Neural progenitor cell (in vitro differentiated cells): ENCODE measurements at regions not wholly inside any gene's neighbourhood (a gene's known extent, or its start where the extent isn't known, plus 50 kb on each side); places are given as distances from the start of the nearest gene placed in this dataset.

Source experiments
- DNase-seq: peaks from one replicate; pipeline ENCODE4 v3.0.0-alpha.2; 2016; ENCODE audit warnings: low spot score
- H2AFZ ChIP-seq: fragments of 200-600 bp; sonication (generic); replicated peaks from 2 replicates; pipeline ENCODE4 v1.6.1; 2016; ENCODE audit warnings: antibody characterized with exemption
- H3F3A ChIP-seq: fragments of 200-600 bp; sonication (generic); 2 replicates; pipeline ENCODE4 v1.6.1; 2016; ENCODE audit warnings: antibody characterized with exemption, low read depth
- H3K27ac ChIP-seq: fragments of 200-600 bp; sonication (generic); 2 replicates; pipeline ENCODE4 v1.5.1; 2016; ENCODE audit warnings: mild to moderate bottlenecking
- H3K27me3 ChIP-seq: fragments of 200-600 bp; sonication (generic); 2 replicates; pipeline ENCODE4 v1.6.1; 2016; ENCODE audit warnings: mild to moderate bottlenecking, moderate library complexity
- H3K36me3 ChIP-seq: fragments of 200-600 bp; sonication (generic); 2 replicates; pipeline ENCODE4 v1.5.1; 2016
- H3K4me1 ChIP-seq: fragments of 200-600 bp; sonication (generic); 2 replicates; pipeline ENCODE4 v1.6.1; 2016; ENCODE audit warnings: mixed run types
- H3K4me2 ChIP-seq: fragments of 200-600 bp; sonication (generic); 2 replicates; pipeline ENCODE4 v1.6.1; 2016
- H3K4me3 ChIP-seq: fragments of 200-600 bp; sonication (generic); 2 replicates; pipeline ENCODE4 v1.5.1; 2016
- H3K79me2 ChIP-seq: fragments of 200-600 bp; sonication (generic); 2 replicates; pipeline ENCODE4 v1.6.1; 2016; ENCODE audit warnings: low read depth
- H3K9ac ChIP-seq: fragments of 200-600 bp; sonication (generic); 2 replicates; pipeline ENCODE4 v1.6.1; 2016
- H3K9me3 ChIP-seq: fragments of 200-600 bp; sonication (generic); 2 replicates; pipeline ENCODE4 v1.5.1; 2016; ENCODE audit warnings: low read depth
- H4K20me1 ChIP-seq: fragments of 200-600 bp; sonication (generic); 2 replicates; pipeline ENCODE4 v1.6.1; 2016; ENCODE audit warnings: low read depth
- H3K27ac Mint-ChIP-seq: 3 replicates; pipeline ENCODE4 v1.8.0; 2021; ENCODE audit warnings: mixed read lengths
- H3K27me3 Mint-ChIP-seq: 2 replicates; pipeline ENCODE4 v1.8.0; 2022; ENCODE audit warnings: low read depth, mild to moderate bottlenecking, inconsistent platforms, moderate library complexity, mixed read lengths; ENCODE audit not compliant: insufficient read depth
- H3K36me3 Mint-ChIP-seq: 3 replicates; pipeline ENCODE4 v1.8.0; 2021; ENCODE audit warnings: mixed read lengths
- H3K4me1 Mint-ChIP-seq: 3 replicates; pipeline ENCODE4 v1.8.0; 2021; ENCODE audit warnings: mixed read lengths
- H3K4me3 Mint-ChIP-seq: 3 replicates; pipeline ENCODE4 v1.8.0; 2021; ENCODE audit warnings: mild to moderate bottlenecking, moderate library complexity, mixed read lengths
- H3K9me3 Mint-ChIP-seq: 3 replicates; pipeline ENCODE4 v1.8.0; 2020; ENCODE audit warnings: mixed read lengths
- EZH2 ChIP-seq: fragments of 200-600 bp; sonication (generic); IDR thresholded peaks from 2 replicates; pipeline ENCODE4 v1.6.1; 2017; ENCODE audit warnings: antibody characterized with exemption, mild to moderate bottlenecking, moderate library complexity
- EZH2phosphoT487 ChIP-seq: fragments of 200-600 bp; sonication (generic); IDR thresholded peaks from 2 replicates; pipeline ENCODE4 v1.6.1; 2017; ENCODE audit warnings: antibody characterized with exemption
- TF ChIP-seq, protein P1 (sequence below): fragments of 200-600 bp; sonication (generic); IDR thresholded peaks from 2 replicates; pipeline ENCODE4 v1.5.1; 2017; ENCODE audit warnings: antibody characterized with exemption, mild to moderate bottlenecking

DNA sequence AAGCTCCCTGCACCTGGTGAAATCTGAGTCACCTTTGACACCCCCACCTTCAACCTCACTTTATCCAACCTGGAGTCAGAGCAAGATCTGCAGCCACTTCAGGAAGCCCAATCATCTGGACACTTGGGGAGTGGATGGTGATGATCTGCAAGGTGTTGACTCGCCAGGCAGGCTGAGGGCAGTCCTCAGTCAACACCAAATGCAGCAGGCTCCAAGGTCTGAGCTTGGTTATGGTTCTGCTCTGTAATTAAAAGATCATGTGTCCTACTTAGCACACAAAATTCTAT lies 446.9 kb downstream of the BRD1 start:
- Mint-ChIP-seq H3K4me1 (peaks cover 12% of the 10 kb centered on the region), H3K27me3 (peaks cover 7% of the 10 kb centered on the region), H3K9me3 (no peaks in the 10 kb centered on the region), H3K4me3 (no peak overlapping the region), H3K36me3 (no peaks in the 10 kb centered on the region), H3K27ac (no peak overlapping the region)
- H3K4me2 ChIP-seq: no peak overlapping the region
- DNase-seq: no peak
- H3K27ac ChIP-seq: no peak overlapping the region
- no peaks in the 10 kb centered on the region for H3K9me3 ChIP-seq
- H3K27me3 ChIP-seq: no peaks in the 10 kb centered on the region
- no peaks in the 10 kb centered on the region for H3K36me3 ChIP-seq
- H3K4me3 ChIP-seq: no peak overlapping the region
- H3K4me1 ChIP-seq: no peaks in the 10 kb centered on the region
- H3F3A ChIP-seq: no peaks in the 10 kb centered on the region
- TF ChIP-seq EZH2 (no peak), EZH2phosphoT487 (no peak)
- TF ChIP-seq, protein P1, sequence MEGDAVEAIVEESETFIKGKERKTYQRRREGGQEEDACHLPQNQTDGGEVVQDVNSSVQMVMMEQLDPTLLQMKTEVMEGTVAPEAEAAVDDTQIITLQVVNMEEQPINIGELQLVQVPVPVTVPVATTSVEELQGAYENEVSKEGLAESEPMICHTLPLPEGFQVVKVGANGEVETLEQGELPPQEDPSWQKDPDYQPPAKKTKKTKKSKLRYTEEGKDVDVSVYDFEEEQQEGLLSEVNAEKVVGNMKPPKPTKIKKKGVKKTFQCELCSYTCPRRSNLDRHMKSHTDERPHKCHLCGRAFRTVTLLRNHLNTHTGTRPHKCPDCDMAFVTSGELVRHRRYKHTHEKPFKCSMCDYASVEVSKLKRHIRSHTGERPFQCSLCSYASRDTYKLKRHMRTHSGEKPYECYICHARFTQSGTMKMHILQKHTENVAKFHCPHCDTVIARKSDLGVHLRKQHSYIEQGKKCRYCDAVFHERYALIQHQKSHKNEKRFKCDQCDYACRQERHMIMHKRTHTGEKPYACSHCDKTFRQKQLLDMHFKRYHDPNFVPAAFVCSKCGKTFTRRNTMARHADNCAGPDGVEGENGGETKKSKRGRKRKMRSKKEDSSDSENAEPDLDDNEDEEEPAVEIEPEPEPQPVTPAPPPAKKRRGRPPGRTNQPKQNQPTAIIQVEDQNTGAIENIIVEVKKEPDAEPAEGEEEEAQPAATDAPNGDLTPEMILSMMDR: no peak
- no peaks in the 10 kb centered on the region for H4K20me1 ChIP-seq
- no peak overlapping the region for H3K9ac ChIP-seq
- no peak overlapping the region for H2AFZ ChIP-seq
- H3K79me2 ChIP-seq: no peaks in the 10 kb centered on the region

DNA sequence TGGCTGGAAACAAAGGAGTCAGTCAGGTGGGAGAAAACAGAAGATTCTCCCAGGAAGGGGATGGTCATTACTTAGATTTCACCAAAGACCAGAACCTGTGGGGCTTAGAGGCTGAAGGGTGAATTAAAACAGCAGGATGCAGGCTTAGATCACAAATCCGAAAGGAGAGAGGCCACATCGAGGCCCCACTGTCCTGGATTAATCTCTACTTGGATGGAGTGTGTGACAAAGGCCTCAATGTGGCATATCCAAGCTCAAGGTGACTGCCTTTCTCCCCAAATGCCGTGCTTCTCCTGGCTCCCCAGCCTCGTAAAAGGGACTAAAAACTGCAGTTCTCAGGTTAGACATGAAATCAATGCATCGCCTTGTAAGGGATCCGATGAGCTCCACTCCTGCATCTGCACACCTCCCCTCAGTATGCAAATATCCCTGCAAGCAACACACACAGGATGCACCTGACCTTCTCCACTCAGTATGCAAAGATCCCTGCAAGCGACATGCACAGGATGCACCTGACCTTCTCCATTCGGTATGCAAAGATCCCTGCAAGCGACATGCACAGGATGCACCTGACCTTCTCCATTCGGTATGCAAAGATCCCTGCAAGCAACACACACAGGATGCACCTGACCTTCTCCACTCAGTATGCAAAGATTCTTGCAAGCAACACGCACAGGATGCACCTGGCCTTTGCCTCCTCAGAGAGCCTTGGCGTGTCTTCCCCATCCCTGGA lies 447.4 kb downstream of the BRD1 start:
- Histone ChIP-seq H3K27me3 (no peaks in the 10 kb centered on the region), H3K4me1 (no peaks in the 10 kb centered on the region), H3K9me3 (no peaks in the 10 kb centered on the region), H3F3A (no peaks in the 10 kb centered on the region), H3K4me2 (no peak overlapping the region), H4K20me1 (no peaks in the 10 kb centered on the region), H3K36me3 (no peaks in the 10 kb centered on the region), H3K27ac (no peak overlapping the region), H3K4me3 (no peak overlapping the region), H2AFZ (no peak overlapping the region), H3K9ac (no peak overlapping the region), H3K79me2 (no peaks in the 10 kb centered on the region)
- H3K27me3 Mint-ChIP-seq: peaks cover 7% of the 10 kb centered on the region
- no peak for DNase-seq
- no peaks in the 10 kb centered on the region for H3K36me3 Mint-ChIP-seq
- peaks cover 12% of the 10 kb centered on the region for H3K4me1 Mint-ChIP-seq
- no peak overlapping the region for H3K4me3 Mint-ChIP-seq
- no peaks in the 10 kb centered on the region for H3K9me3 Mint-ChIP-seq
- no peak overlapping the region for H3K27ac Mint-ChIP-seq
- TF ChIP-seq EZH2 (no peak), EZH2phosphoT487 (no peak)
- TF ChIP-seq, protein P1: no peak

DNA sequence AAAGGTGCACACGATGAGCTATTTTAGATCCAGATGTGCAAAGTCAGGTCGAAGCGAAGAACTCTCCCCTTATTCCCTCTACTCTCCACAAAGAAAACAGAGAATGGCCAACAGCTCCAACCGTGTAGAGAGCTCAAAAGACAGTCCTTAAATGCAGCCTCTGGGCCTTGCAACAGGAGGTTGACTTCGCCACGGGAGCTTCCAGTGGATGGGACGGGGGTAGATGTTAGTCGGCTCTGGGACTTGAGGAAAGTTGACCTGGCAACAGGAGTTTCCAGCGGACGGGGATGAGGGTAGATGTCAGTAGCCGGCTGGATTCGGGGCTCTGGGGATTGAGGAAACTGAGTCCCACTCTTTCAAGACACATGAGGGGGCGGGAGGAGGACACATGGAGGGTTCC lies 450.4 kb downstream of the BRD1 start:
- Histone ChIP-seq H3K27me3 (no peaks in the 10 kb centered on the region), H3K4me1 (peaks cover 7% of the 10 kb centered on the region)
- no peak for TF ChIP-seq EZH2
- TF ChIP-seq EZH2phosphoT487: no peak
- TF ChIP-seq, protein P1: no peak

More for the DNA sequence above, 450.4 kb downstream of the BRD1 start:
- DNase-seq: no peak
- H3K9me3 ChIP-seq: no peaks in the 10 kb centered on the region
- no peaks in the 10 kb centered on the region for H3K36me3 ChIP-seq
- H4K20me1 ChIP-seq: no peaks in the 10 kb centered on the region
- H3K27ac ChIP-seq: no peak overlapping the region
- H3K4me2 ChIP-seq: no peak overlapping the region
- H3K79me2 ChIP-seq: no peaks in the 10 kb centered on the region
- H3K9me3 Mint-ChIP-seq: peaks cover 3% of the 10 kb centered on the region
- H2AFZ ChIP-seq: no peak overlapping the region
- H3K27me3 Mint-ChIP-seq: peaks cover 7% of the 10 kb centered on the region
- peaks cover 14% of the 10 kb centered on the region for H3K4me1 Mint-ChIP-seq
- H3K9ac ChIP-seq: no peak overlapping the region
- H3K4me3 ChIP-seq: no peak overlapping the region
- no peaks in the 10 kb centered on the region for H3K36me3 Mint-ChIP-seq
- no peak overlapping the region for H3K4me3 Mint-ChIP-seq
- H3K27ac Mint-ChIP-seq: no peak overlapping the region
- no peaks in the 10 kb centered on the region for H3F3A ChIP-seq
